ENCODE measurements at regions not wholly inside any gene's neighbourhood (a gene's known extent, or its start where the extent isn't known, plus 50 kb on each side); places are given as distances from the start of the nearest gene placed in this dataset.

GRCh38 chr12:113723631-113724030 lies 242.5 kb downstream of the RBM19 start:
- no peak for DNase-seq (ENCODE audit: low read depth, low spot score)
- H3K27ac ChIP-seq (ENCODE audit: low read depth, low read length) = no peak overlapping the region
- CTCF ChIA-PET = no interaction called here
- H3K4me3 ChIP-seq (ENCODE audit: low read depth, low read length) = no peak overlapping the region
- POLR2A ChIA-PET = no interaction called here
- TF ChIP-seq CTCF (IDR thresholded peaks at IDR 0.05; ENCODE audit: low read depth, low read length) = no peak
- H3K9me3 ChIP-seq (ENCODE audit: control insufficient read depth, insufficient read depth, low read length) = no peaks in the 10 kb centered on the region; the same call in 1 of the 2 replicates
- no peaks in the 10 kb centered on the region for H3K27me3 ChIP-seq (ENCODE audit: control insufficient read depth, insufficient read depth, low read length)

GRCh38 chr12:113722747-113723146 lies 243.4 kb downstream of the RBM19 start:
- POLR2A ChIA-PET = no interaction called here
- CTCF ChIA-PET = interaction anchor here (0.7 kb wide), 1 partner anchor 282 kb away, joined by 3 read pairs; no protein-coding TSS in a partner anchor

GRCh38 chr12:113720629-113721028 lies 245.5 kb downstream of the RBM19 start:
- Histone ChIP-seq H3K27ac (ENCODE audit: low read depth, low read length) (no peak overlapping the region), H3K27me3 (ENCODE audit: control insufficient read depth, insufficient read depth, low read length) (no peaks in the 10 kb centered on the region), H3K9me3 (ENCODE audit: control insufficient read depth, insufficient read depth, low read length) (no peaks in the 10 kb centered on the region; the same call in 1 of the 2 replicates), H3K4me3 (ENCODE audit: low read depth, low read length) (no peak overlapping the region)
- CTCF ChIA-PET = no interaction called here
- POLR2A ChIA-PET = no interaction called here
- DNase-seq (ENCODE audit: low read depth, low spot score) = no peak
- TF ChIP-seq CTCF (IDR thresholded peaks at IDR 0.05; ENCODE audit: low read depth, low read length) = no peak

More at GRCh38 chr12:113722747-113723146, 243.4 kb downstream of the RBM19 start:
- no peak for TF ChIP-seq CTCF (IDR thresholded peaks at IDR 0.05; ENCODE audit: low read depth, low read length)
- no peak for DNase-seq (ENCODE audit: low read depth, low spot score)
- Histone ChIP-seq H3K4me3 (ENCODE audit: low read depth, low read length) (no peak overlapping the region), H3K27ac (ENCODE audit: low read depth, low read length) (no peak overlapping the region), H3K27me3 (ENCODE audit: control insufficient read depth, insufficient read depth, low read length) (no peaks in the 10 kb centered on the region), H3K9me3 (ENCODE audit: control insufficient read depth, insufficient read depth, low read length) (no peaks in the 10 kb centered on the region; the same call in 1 of the 2 replicates)

GRCh38 chr12:113719911-113720591 lies 246.1 kb downstream of the RBM19 start:
- ChIA-PET CTCF (no interaction called here), POLR2A (no interaction called here)
- no peak overlapping the region for H3K4me3 ChIP-seq (ENCODE audit: low read depth, low read length)
- H3K9me3 ChIP-seq (ENCODE audit: control insufficient read depth, insufficient read depth, low read length) = no peaks in the 10 kb centered on the region
- TF ChIP-seq CTCF (IDR thresholded peaks at IDR 0.05; ENCODE audit: low read depth, low read length) = no peak
- DNase-seq (ENCODE audit: low read depth, low spot score) = no peak
- H3K27me3 ChIP-seq (ENCODE audit: control insufficient read depth, insufficient read depth, low read length) = no peaks in the 10 kb centered on the region
- no peak overlapping the region for H3K27ac ChIP-seq (ENCODE audit: low read depth, low read length)

- no peaks in the 10 kb centered on the region for H3K9me3 ChIP-seq (ENCODE audit: control insufficient read depth, insufficient read depth, low read length)
- DNase-seq (ENCODE audit: low read depth, low spot score) = no peak
- ChIA-PET POLR2A (no interaction called here), CTCF (no interaction called here)
- H3K27ac ChIP-seq (ENCODE audit: low read depth, low read length) = no peak overlapping the region
- TF ChIP-seq CTCF (IDR thresholded peaks at IDR 0.05; ENCODE audit: low read depth, low read length) = no peak
- no peak overlapping the region for H3K4me3 ChIP-seq (ENCODE audit: low read depth, low read length)
- H3K27me3 ChIP-seq (ENCODE audit: control insufficient read depth, insufficient read depth, low read length) = peaks cover 5% of the 10 kb centered on the region
Observed at GRCh38 chr12:113713156-113713555, 241.5 kb upstream of the LHX5 start.

All from AG04450 (cell line).